K562 (cell line): ENCODE measurements at regions not wholly inside any gene's neighbourhood (a gene's known extent, or its start where the extent isn't known, plus 50 kb on each side); places are given as distances from the start of the nearest gene placed in this dataset.

Source experiments
- ATAC-seq: fragments of 200-7000 bp; cut with Tn5 transposase; 3 replicates; pipeline ENCODE4 v1.9.1; 2020; ENCODE audit warnings: moderate library complexity
- BruUV-seq: library from RNA; stranded (reverse); fragments of 400-500 nt; replicated peaks from 2 replicates; lab custom pipeline; 2021; lab: Mats Ljungman, UMichigan
- CTCF ChIA-PET: fragments of 300-600 bp; formaldehyde crosslinking; extraction: SDS; loops from one replicate; lab custom pipeline; 2021; ENCODE audit warnings: low intra/inter-chr PET ratio; lab: Yijun Ruan, JAX
- POLR2A ChIA-PET: fragments of 300-600, 350-650 bp; sonication (Branson Sonifier 250); formaldehyde crosslinking; extraction: SDS; loops from one replicate; lab custom pipeline; 2021; ENCODE audit warnings: antibody characterized with exemption, inconsistent platforms; lab: Yijun Ruan, JAX
- DNase-seq, 4 experiments: peaks; one replicate each; pipeline versions ENCODE4 v3.0.0 to v3.0.0-alpha.2; 2011 to 2018; ENCODE audit warnings: low spot score in 3 of 4, mixed read lengths in 3 of 4; ENCODE audit errors: extremely low read depth in 1 of 4
- FAIRE-seq: peaks from 2 replicates; lab custom pipeline; 2011; peaks lifted over from hg19 to GRCh38; lab: Jason Lieb, UNC
- H2AFZ ChIP-seq: 2 replicates; pipeline ENCODE4 v1.6.0; 2011; ENCODE audit warnings: low read depth, low read length, control low read depth, inconsistent platforms
- H3K27ac ChIP-seq: fragments of 200-600 bp; 3 replicates; pipeline ENCODE4 v1.8.0; 2011; ENCODE audit warnings: low read depth, mild to moderate bottlenecking, control low read depth, inconsistent platforms, low read length, moderate library complexity, mixed read lengths; ENCODE audit errors: extremely low read depth
- H3K27me3 ChIP-seq, 2 experiments: fragments of 300-600 bp in 1 of 2; 2 replicates in 1 of 2; 3 replicates in 1 of 2; pipeline versions ENCODE4 v1.6.0 to v1.8.0; 2011; ENCODE audit warnings: inconsistent platforms in 2 of 2, low read length in 2 of 2, mild to moderate bottlenecking in 1 of 2, mixed read lengths in 1 of 2, moderate library complexity in 1 of 2; ENCODE audit not compliant: control insufficient read depth in 2 of 2, insufficient read depth in 2 of 2
- H3K36me3 ChIP-seq: fragments of 300-600 bp; 3 replicates; pipeline ENCODE4 v1.8.0; 2011; ENCODE audit warnings: mild to moderate bottlenecking, low read length, inconsistent platforms; ENCODE audit not compliant: control insufficient read depth, insufficient read depth
- H3K4me1 ChIP-seq, 2 experiments: fragments of 200-600 bp in 1 of 2; replicated peaks in 1 of 2; 2 replicates in 1 of 2; 3 replicates in 1 of 2; pipeline versions ENCODE4 v1.5.1 to v1.8.0; 2011; ENCODE audit warnings: inconsistent platforms in 2 of 2, low read length in 2 of 2, mild to moderate bottlenecking in 1 of 2, mixed read lengths in 1 of 2, moderate library complexity in 1 of 2; ENCODE audit not compliant: control insufficient read depth in 2 of 2, insufficient read depth in 2 of 2
- H3K4me2 ChIP-seq: 2 replicates; pipeline ENCODE4 v1.6.1; 2011; ENCODE audit warnings: low read length, control low read depth, inconsistent platforms, mixed read lengths; ENCODE audit not compliant: insufficient read depth
- H3K4me3 ChIP-seq: fragments of 200-600 bp; sonication (generic), shearing (Covaris generic); 2 replicates; pipeline ENCODE4 v1.5.1; 2016; ENCODE audit warnings: control low read depth, inconsistent platforms
- H3K79me2 ChIP-seq: fragments of 200-600 bp; 3 replicates; pipeline ENCODE4 v1.8.0; 2011; ENCODE audit warnings: low read length, inconsistent platforms; ENCODE audit not compliant: control insufficient read depth, insufficient read depth
- H3K9ac ChIP-seq, 2 experiments: 2 replicates each; pipeline versions ENCODE4 v1.6.0 to v1.6.1; 2011; ENCODE audit warnings: low read depth in 2 of 2, low read length in 2 of 2, control low read depth in 1 of 2, inconsistent platforms in 1 of 2, mild to moderate bottlenecking in 1 of 2, mixed read lengths in 1 of 2; ENCODE audit not compliant: insufficient read depth in 1 of 2
- H3K9me1 ChIP-seq: one replicate; pipeline ENCODE4 v1.6.0; 2011; ENCODE audit warnings: inconsistent platforms, mild to moderate bottlenecking, low read length, moderate library complexity; ENCODE audit not compliant: control insufficient read depth, insufficient read depth
- H3K9me3 ChIP-seq: replicated peaks from 2 replicates; pipeline ENCODE4 v1.5.1; 2011; ENCODE audit warnings: low read depth, low read length, inconsistent platforms; ENCODE audit not compliant: control insufficient read depth, insufficient read depth
- H4K20me1 ChIP-seq: replicated peaks from 2 replicates; pipeline ENCODE4 v1.6.1; 2011; ENCODE audit warnings: low read length, inconsistent platforms, mixed read lengths; ENCODE audit not compliant: control insufficient read depth, insufficient read depth
- ATF7 ChIP-seq: fragments of 450-650 bp; IDR thresholded peaks from 2 replicates; pipeline ENCODE4 v1.7.1; 2014; ENCODE audit warnings: mild to moderate bottlenecking, moderate library complexity
- BRF1 ChIP-seq: IDR thresholded peaks from 3 replicates; pipeline ENCODE4 v1.6.1; 2011; ENCODE audit warnings: borderline replicate concordance, mild to moderate bottlenecking; ENCODE audit not compliant: insufficient read length; ENCODE audit errors: extremely low read depth
- CREBBP ChIP-seq: IDR thresholded peaks from one replicate; pipeline ENCODE4 v1.6.1; 2012; ENCODE audit warnings: low read depth, mild to moderate bottlenecking, control low read depth, inconsistent platforms, low read length
- HDAC8 ChIP-seq: fragments of 450-650 bp; IDR thresholded peaks from 2 replicates; pipeline ENCODE4 v1.6.1; 2016; ENCODE audit warnings: mild to moderate bottlenecking, missing genetic modification characterization, moderate library complexity, missing compliant biosample characterization
- KLF16 ChIP-seq: IDR thresholded peaks from 2 replicates; pipeline ENCODE4 v1.6.1; 2016; ENCODE audit warnings: antibody characterized with exemption
- MAZ ChIP-seq, 2 experiments: fragments of 450-650 bp in 1 of 2; sonication (generic) in 1 of 2; formaldehyde crosslinking; IDR thresholded peaks in 1 of 2; conservative IDR thresholded peaks in 1 of 2; 2 replicates each; pipeline versions ENCODE4 v1.4.0 to v1.5.0; 2020; ENCODE audit warnings: mild to moderate bottlenecking in 1 of 2, missing genetic modification reagents in 1 of 2
- RAD21 ChIP-seq, 2 experiments: fragments of 250-450 bp in 1 of 2; fragments of 450-650 bp in 1 of 2; sonication (Bioruptor Pico) in 1 of 2; formaldehyde crosslinking in 1 of 2; IDR thresholded peaks in 1 of 2; conservative IDR thresholded peaks in 1 of 2; 2 replicates each; pipeline versions ENCODE4 v1.4.0 to v1.8.0; 2020 to 2022; ENCODE audit warnings: mild to moderate bottlenecking in 2 of 2, moderate library complexity in 1 of 2
- SMAD1 ChIP-seq: fragments of 150-350 bp; IDR thresholded peaks from 2 replicates; pipeline ENCODE4 v1.6.1; 2014; ENCODE audit warnings: low read length, low read depth; ENCODE audit not compliant: partially characterized antibody
- ZBTB17 ChIP-seq: fragments of 450-650 bp; formaldehyde crosslinking; IDR thresholded peaks from 2 replicates; pipeline ENCODE4 v1.4.0; 2020; ENCODE audit warnings: mild to moderate bottlenecking
- WGBS: fragments of 100-300 bp; shearing (Covaris generic); methylation state at CpG from one replicate; pipeline ENCODE4 v1.1.6; 2016; ENCODE audit warnings: low coverage, mixed read lengths; ENCODE audit not compliant: insufficient coverage; ENCODE audit errors: missing lambda C conversion rate; 5-methylcytosine and 5-hydroxymethylcytosine counted together
- in situ Hi-C: fragments of 300-500 bp; cut with MboI; formaldehyde crosslinking; loops from 4 replicates; pipeline ENCODE4 v1.15.0; 2018; ENCODE audit warnings: inconsistent platforms, mixed read lengths
- intact Hi-C: fragments of 100-400 bp; cut with micrococcal nuclease; formaldehyde crosslinking; loops from 2 replicates; pipeline ENCODE4 v1.14.2; 2022
- TF ChIP-seq, protein P1 (sequence below), 2 experiments: fragments of 450-650 bp; conservative IDR thresholded peaks; 2 replicates each; pipeline ENCODE4 v1.6.1; 2017; ENCODE audit warnings: mild to moderate bottlenecking in 2 of 2, moderate library complexity in 2 of 2

DNA sequence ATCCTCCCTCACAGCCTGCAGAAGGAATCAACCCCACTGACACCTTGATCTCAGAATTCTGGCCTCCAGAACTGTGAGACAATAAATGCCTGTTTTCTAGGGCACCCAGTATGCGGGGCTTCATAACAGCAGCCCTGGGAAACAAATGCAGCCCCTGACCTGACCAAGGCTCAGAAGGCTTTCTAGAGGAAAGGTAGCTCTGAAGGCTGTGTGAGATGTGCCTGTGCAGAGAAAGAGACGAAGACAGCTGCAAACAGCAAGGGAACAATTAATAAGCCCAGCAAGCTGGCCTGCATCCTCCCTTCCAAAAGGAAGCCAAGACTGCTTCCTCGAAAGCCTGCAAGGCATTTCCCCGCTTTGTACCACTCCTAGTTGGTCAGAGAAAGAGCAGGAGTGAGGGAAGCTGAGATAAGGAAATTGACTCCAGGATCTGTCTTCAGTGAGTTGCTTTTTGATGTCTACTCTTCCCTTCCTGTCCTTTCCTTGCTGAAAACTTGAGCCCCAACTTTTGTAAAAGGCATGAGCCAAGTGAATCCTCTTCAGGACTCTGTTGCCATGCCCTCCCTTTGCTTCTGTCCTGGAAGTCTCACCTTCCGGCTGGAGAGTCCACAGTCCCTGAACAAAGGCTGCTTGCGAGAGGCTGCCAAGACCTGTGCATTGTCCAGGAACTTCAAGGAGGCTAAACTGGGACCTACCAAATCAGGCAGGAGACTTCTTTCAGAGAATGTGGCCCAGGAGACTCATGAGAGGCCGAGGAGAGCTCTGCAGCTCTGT, 71.2 kb upstream of the ARID5B start (continued):
- peak in 1 of 2 experiments; percentile 4; a peak in 1 of 4 replicates for TF ChIP-seq MAZ (CRISPR knock-in tag; conservative IDR thresholded peaks at IDR 0.05 in 1 of 2, IDR thresholded peaks at IDR 0.05 in 1 of 2)

DNA sequence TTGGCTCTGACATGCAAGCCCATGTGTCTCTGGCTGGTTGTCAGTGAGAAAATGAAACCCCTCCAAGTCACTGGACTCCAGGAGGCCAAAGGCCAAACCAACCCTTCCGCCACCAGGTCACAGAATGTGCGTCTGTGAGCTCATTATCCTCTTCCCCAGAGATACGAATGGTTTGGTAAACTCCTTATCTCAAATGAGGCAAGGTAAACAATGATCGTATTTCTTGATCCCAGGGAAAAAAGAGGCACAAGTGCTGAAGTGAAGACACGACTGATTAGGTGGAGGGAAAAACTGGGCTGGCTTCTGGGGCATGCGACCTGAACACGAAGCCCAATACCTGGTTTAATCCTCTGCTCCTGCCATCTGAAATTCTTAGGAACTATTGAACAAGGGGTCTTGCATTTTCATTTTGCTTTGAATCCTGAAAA, 70.6 kb upstream of the ARID5B start:
- CTCF ChIA-PET = no interaction called here
- in situ Hi-C loops = loop anchor here (5.0 kb wide), 1 partner anchor 79 kb away; no protein-coding TSS in a partner anchor
- TF ChIP-seq SMAD1 = peak; percentile 60
- TF ChIP-seq, protein P1, sequence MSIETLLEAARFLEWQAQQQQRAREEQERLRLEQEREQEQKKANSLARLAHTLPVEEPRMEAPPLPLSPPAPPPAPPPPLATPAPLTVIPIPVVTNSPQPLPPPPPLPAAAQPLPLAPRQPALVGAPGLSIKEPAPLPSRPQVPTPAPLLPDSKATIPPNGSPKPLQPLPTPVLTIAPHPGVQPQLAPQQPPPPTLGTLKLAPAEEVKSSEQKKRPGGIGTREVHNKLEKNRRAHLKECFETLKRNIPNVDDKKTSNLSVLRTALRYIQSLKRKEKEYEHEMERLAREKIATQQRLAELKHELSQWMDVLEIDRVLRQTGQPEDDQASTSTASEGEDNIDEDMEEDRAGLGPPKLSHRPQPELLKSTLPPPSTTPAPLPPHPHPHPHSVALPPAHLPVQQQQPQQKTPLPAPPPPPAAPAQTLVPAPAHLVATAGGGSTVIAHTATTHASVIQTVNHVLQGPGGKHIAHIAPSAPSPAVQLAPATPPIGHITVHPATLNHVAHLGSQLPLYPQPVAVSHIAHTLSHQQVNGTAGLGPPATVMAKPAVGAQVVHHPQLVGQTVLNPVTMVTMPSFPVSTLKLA (conservative IDR thresholded peaks at IDR 0.05) = 0 out of 4 replicates have a peak, but pooled peaks of 1 of the 2 experiments have one; percentile 10
- TF ChIP-seq ZBTB17 (CRISPR knock-in tag) = peak; percentile 71; the same call in 1 of the 2 replicates
- no peak for TF ChIP-seq CREBBP
- TF ChIP-seq RAD21 (CRISPR knock-in tag; conservative IDR thresholded peaks at IDR 0.05 in 1 of 2, IDR thresholded peaks at IDR 0.05 in 1 of 2) = peak in 1 of 2 experiments; percentile 11; a peak in 2 of 4 replicates
- TF ChIP-seq ATF7 = peak; percentile 86
- 0 out of 2 replicates have a peak, but pooled peaks have one; percentile 37 for TF ChIP-seq HDAC8 (tag)
- TF ChIP-seq BRF1 = no peak
- peak; percentile 66; the same call in 1 of the 2 replicates for TF ChIP-seq KLF16

More for the DNA sequence above, 70.6 kb upstream of the ARID5B start:
- H4K20me1 ChIP-seq = no peaks in the 10 kb centered on the region
- DNase-seq (peak; percentile 41 to 91 (median 62)), ATAC-seq (peak; percentile 77), FAIRE-seq (peak; percentile 89)
- H3K27ac ChIP-seq = peak overlapping the region; percentile 81
- no peaks in the 10 kb centered on the region; the same call in 2 of the 3 replicates for H3K36me3 ChIP-seq
- peaks cover 7% of the 10 kb centered on the region for H3K9me3 ChIP-seq
- WGBS = 19% methylated on average over 7 of the region's 7 CpGs
- no TSS peak for BruUV-seq
- H3K9ac ChIP-seq = peak overlapping the region; percentile 64; a peak in 3 of 4 replicates
- no peak overlapping the region for H3K4me3 ChIP-seq
- POLR2A ChIA-PET = interaction anchor here (0.6 to 1.8 kb wide), 7 partner anchors 9 to 392 kb away, joined by 3 to 7 read pairs (median 4); no protein-coding TSS in a partner anchor
- H3K4me1 ChIP-seq = peaks cover 12 to 38% of the 10 kb centered on the region in 2 experiments; a peak in 4 of 5 replicates
- intact Hi-C loops = loop anchor here (1.0 to 10.0 kb wide), 5 partner anchors 49 to 1006 kb away; no protein-coding TSS in a partner anchor
- no peaks in the 10 kb centered on the region for H3K27me3 ChIP-seq
- H2AFZ ChIP-seq = peak overlapping the region; percentile 92
- H3K4me2 ChIP-seq = peak overlapping the region; percentile 74
- H3K9me1 ChIP-seq = no peaks in the 10 kb centered on the region
- H3K79me2 ChIP-seq = no peaks in the 10 kb centered on the region
